ENCODE measurements at regions not wholly inside any gene's neighbourhood (a gene's known extent, or its start where the extent isn't known, plus 50 kb on each side); places are given as distances from the start of the nearest gene placed in this dataset.

DNA sequence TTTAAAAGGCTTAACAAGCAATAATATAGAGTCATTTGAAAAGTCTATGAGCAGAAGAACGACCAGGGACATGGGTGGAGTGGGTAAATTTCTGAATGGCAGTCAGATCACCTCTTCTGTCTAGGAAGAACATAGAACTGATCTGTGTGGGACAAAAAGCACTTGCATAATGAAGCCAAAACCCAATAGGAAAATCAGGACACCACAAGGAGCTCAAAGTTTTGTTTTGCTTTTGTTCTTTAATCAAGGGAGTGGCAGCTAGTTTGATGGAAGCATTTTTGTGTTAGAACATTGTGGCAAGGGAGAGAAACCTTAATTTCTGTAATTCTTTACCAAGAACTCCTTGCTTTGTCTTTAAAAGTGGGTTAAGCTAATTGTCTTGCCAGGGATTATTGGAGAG, 240.2 kb upstream of the TANK start:
- TF ChIP-seq, protein P1, sequence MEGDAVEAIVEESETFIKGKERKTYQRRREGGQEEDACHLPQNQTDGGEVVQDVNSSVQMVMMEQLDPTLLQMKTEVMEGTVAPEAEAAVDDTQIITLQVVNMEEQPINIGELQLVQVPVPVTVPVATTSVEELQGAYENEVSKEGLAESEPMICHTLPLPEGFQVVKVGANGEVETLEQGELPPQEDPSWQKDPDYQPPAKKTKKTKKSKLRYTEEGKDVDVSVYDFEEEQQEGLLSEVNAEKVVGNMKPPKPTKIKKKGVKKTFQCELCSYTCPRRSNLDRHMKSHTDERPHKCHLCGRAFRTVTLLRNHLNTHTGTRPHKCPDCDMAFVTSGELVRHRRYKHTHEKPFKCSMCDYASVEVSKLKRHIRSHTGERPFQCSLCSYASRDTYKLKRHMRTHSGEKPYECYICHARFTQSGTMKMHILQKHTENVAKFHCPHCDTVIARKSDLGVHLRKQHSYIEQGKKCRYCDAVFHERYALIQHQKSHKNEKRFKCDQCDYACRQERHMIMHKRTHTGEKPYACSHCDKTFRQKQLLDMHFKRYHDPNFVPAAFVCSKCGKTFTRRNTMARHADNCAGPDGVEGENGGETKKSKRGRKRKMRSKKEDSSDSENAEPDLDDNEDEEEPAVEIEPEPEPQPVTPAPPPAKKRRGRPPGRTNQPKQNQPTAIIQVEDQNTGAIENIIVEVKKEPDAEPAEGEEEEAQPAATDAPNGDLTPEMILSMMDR (IDR thresholded peaks at IDR 0.05), result no peak
- TF ChIP-seq POLR2AphosphoS5 (IDR thresholded peaks at IDR 0.05), result no peak
